ENCODE measurements at regions not wholly inside any gene's neighbourhood (a gene's known extent, or its start where the extent isn't known, plus 50 kb on each side); places are given as distances from the start of the nearest gene placed in this dataset.

DNA sequence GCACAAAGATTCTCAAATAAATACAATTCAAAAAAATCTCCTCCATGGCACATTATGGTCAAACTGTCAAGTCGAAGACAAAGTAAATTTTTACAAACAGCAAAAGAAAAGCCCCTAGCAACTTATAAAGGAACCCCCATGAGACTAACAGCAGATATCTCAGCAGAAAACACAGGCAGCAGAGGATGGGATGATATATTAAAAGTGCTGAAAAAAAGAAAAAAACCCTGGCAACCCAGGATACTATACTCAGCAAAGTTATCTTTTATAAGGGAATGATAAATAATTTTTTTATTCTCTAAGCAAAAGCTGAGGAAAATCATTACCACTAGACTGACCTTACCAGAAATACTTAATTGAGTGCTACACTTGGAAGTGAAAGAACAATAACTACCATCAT is 326.4 kb downstream of the CYRIA start:
- no peak overlapping the region for H3K4me3 ChIP-seq (ENCODE audit: low read depth, low read length)
- no peak for DNase-seq
- H3K27me3 ChIP-seq (replicated peaks), result no peaks in the 10 kb centered on the region
- in situ Hi-C loops (cut with HindIII; ENCODE audit: low pct_ligation_motif_present, low sequenced_read_pairs), result no loop called here
- TF ChIP-seq, protein P1, sequence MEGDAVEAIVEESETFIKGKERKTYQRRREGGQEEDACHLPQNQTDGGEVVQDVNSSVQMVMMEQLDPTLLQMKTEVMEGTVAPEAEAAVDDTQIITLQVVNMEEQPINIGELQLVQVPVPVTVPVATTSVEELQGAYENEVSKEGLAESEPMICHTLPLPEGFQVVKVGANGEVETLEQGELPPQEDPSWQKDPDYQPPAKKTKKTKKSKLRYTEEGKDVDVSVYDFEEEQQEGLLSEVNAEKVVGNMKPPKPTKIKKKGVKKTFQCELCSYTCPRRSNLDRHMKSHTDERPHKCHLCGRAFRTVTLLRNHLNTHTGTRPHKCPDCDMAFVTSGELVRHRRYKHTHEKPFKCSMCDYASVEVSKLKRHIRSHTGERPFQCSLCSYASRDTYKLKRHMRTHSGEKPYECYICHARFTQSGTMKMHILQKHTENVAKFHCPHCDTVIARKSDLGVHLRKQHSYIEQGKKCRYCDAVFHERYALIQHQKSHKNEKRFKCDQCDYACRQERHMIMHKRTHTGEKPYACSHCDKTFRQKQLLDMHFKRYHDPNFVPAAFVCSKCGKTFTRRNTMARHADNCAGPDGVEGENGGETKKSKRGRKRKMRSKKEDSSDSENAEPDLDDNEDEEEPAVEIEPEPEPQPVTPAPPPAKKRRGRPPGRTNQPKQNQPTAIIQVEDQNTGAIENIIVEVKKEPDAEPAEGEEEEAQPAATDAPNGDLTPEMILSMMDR (IDR thresholded peaks at IDR 0.05; ENCODE audit: low read depth, low read length, missing control alignments), result no peak
- no peak overlapping the region for H3K27ac ChIP-seq
- H3K36me3 ChIP-seq (replicated peaks), result no peaks in the 10 kb centered on the region

DNA sequence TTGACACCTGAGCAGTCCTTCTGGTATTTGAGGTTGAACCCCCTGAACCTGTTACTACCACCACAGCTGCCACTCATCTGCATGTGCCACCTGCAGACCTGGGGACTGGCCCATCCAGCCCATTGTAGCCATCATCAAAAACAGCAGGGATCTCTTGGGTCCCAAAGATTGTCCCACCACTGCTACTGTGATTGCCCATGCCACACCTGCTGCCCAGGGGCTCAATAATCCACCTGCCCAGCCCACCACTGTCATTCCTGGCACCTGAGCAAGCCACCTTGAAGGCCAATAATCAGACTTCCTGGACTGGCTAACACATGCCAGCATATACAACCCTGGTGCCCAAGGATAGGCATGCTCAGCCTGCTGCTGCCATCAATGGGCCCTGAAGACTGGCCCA is 327.6 kb downstream of the CYRIA start:
- no peak overlapping the region for H3K4me3 ChIP-seq (ENCODE audit: low read depth, low read length)
- H3K27me3 ChIP-seq (replicated peaks), result no peaks in the 10 kb centered on the region
- H3K36me3 ChIP-seq (replicated peaks), result no peaks in the 10 kb centered on the region
- in situ Hi-C loops (cut with HindIII; ENCODE audit: low pct_ligation_motif_present, low sequenced_read_pairs), result no loop called here
- no peak overlapping the region for H3K27ac ChIP-seq
- no peak for DNase-seq
- TF ChIP-seq, protein P1 (IDR thresholded peaks at IDR 0.05; ENCODE audit: low read depth, low read length, missing control alignments), result no peak

- H3K4me3 ChIP-seq (ENCODE audit: low read depth, low read length), result no peak overlapping the region
- H3K36me3 ChIP-seq (replicated peaks), result no peaks in the 10 kb centered on the region
- no peak for DNase-seq
- H3K27ac ChIP-seq, result no peak overlapping the region
- in situ Hi-C loops (cut with HindIII; ENCODE audit: low pct_ligation_motif_present, low sequenced_read_pairs), result no loop called here
- TF ChIP-seq, protein P1 (IDR thresholded peaks at IDR 0.05; ENCODE audit: low read depth, low read length, missing control alignments), result no peak
- H3K27me3 ChIP-seq (replicated peaks), result no peaks in the 10 kb centered on the region
These were observed 328.7 kb downstream of the CYRIA start for GRCh38 chr2:16336916-16337315.

GRCh38 chr2:16336491-16336890 is 329.1 kb downstream of the CYRIA start:
- Histone ChIP-seq H3K4me3 (ENCODE audit: low read depth, low read length) (no peak overlapping the region), H3K27ac (no peak overlapping the region), H3K27me3 (replicated peaks) (no peaks in the 10 kb centered on the region), H3K36me3 (replicated peaks) (no peaks in the 10 kb centered on the region)
- in situ Hi-C loops (cut with HindIII; ENCODE audit: low pct_ligation_motif_present, low sequenced_read_pairs), result no loop called here
- no peak for DNase-seq
- TF ChIP-seq, protein P1 (IDR thresholded peaks at IDR 0.05; ENCODE audit: low read depth, low read length, missing control alignments), result no peak

DNA sequence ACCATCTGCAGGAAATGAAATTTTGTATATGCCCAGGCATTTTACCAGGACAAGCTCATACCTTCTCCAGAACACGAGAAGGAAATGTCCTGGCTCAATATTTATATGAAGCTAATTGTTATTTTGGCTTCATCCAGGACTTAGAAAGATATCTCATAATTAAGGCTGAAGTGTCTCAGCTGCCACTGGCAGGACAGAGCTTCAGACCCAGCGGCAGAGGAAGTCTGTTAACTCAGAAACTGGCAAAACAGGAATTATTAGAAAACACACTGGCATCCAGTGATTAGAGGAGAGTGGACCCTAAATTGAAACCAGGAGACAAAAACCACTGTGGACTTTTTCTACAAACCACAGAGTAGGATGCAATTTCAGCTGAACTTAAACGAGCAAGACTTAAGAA is 329.7 kb downstream of the CYRIA start:
- Histone ChIP-seq H3K36me3 (replicated peaks) (no peaks in the 10 kb centered on the region), H3K4me3 (ENCODE audit: low read depth, low read length) (no peak overlapping the region), H3K27ac (no peak overlapping the region), H3K27me3 (replicated peaks) (no peaks in the 10 kb centered on the region)
- no peak for DNase-seq
- TF ChIP-seq, protein P1 (IDR thresholded peaks at IDR 0.05; ENCODE audit: low read depth, low read length, missing control alignments), result no peak
- in situ Hi-C loops (cut with HindIII; ENCODE audit: low pct_ligation_motif_present, low sequenced_read_pairs), result no loop called here

DNA sequence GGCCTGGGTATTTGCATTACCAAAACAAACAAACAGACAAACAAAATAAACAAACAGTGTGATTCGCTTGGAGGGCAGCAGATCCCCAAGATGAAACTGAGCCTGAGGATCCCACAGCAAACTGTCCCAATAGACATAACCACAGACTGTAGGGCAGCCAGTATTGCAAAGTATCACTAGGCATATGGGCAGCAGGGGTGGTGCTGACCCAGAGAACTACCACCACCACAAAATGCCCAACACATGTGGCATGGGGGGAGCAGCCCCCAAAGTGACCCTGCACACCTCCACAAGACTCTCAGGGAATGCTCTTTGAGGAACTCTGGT is 330.1 kb downstream of the CYRIA start:
- Histone ChIP-seq H3K36me3 (replicated peaks) (no peaks in the 10 kb centered on the region), H3K27me3 (replicated peaks) (no peaks in the 10 kb centered on the region), H3K4me3 (ENCODE audit: low read depth, low read length) (no peak overlapping the region), H3K27ac (no peak overlapping the region)
- in situ Hi-C loops (cut with HindIII; ENCODE audit: low pct_ligation_motif_present, low sequenced_read_pairs), result no loop called here
- no peak for DNase-seq
- TF ChIP-seq, protein P1 (IDR thresholded peaks at IDR 0.05; ENCODE audit: low read depth, low read length, missing control alignments), result no peak

Measured in brain microvascular endothelial cell (primary cell).